ENCODE measurements at regions not wholly inside any gene's neighbourhood (a gene's known extent, or its start where the extent isn't known, plus 50 kb on each side); places are given as distances from the start of the nearest gene placed in this dataset.

- no peak for TF ChIP-seq POLR2AphosphoS5 (IDR thresholded peaks at IDR 0.05; ENCODE audit: low read depth, low read length)
- TF ChIP-seq FOXP2 (optimal IDR thresholded peaks at IDR 0.05; ENCODE audit: borderline replicate concordance, extremely low read depth, extremely low read length, insufficient read depth): no peak
- TF ChIP-seq SIN3A (IDR thresholded peaks at IDR 0.05; ENCODE audit: borderline replicate concordance, insufficient read depth, low read length): no peak
- no peak for TF ChIP-seq REST (IDR thresholded peaks at IDR 0.05; ENCODE audit: insufficient read depth in 1 of 2, low read depth in 2 of 2, low read length in 2 of 2)
These were observed 301.8 kb upstream of the PDZRN3 start for GRCh38 chr3:73926360-73927202.

- no peak for TF ChIP-seq POLR2AphosphoS5 (IDR thresholded peaks at IDR 0.05; ENCODE audit: low read depth, low read length)
- TF ChIP-seq FOXP2 (optimal IDR thresholded peaks at IDR 0.05; ENCODE audit: borderline replicate concordance, extremely low read depth, extremely low read length, insufficient read depth): no peak
- no peak for TF ChIP-seq REST (IDR thresholded peaks at IDR 0.05; ENCODE audit: insufficient read depth in 1 of 2, low read depth in 2 of 2, low read length in 2 of 2)
- no peak for TF ChIP-seq TAF1 (IDR thresholded peaks at IDR 0.05; ENCODE audit: borderline replicate concordance, insufficient read depth, low read length)
- no peak for TF ChIP-seq SIN3A (IDR thresholded peaks at IDR 0.05; ENCODE audit: borderline replicate concordance, insufficient read depth, low read length)
These were observed 300.3 kb upstream of the PDZRN3 start for GRCh38 chr3:73925011-73925410.

GRCh38 chr3:73924048-73924447 is 299.3 kb upstream of the PDZRN3 start:
- TF ChIP-seq POLR2AphosphoS5 (IDR thresholded peaks at IDR 0.05; ENCODE audit: low read depth, low read length) (no peak), FOXP2 (optimal IDR thresholded peaks at IDR 0.05; ENCODE audit: borderline replicate concordance, extremely low read depth, extremely low read length, insufficient read depth) (no peak), TAF1 (IDR thresholded peaks at IDR 0.05; ENCODE audit: borderline replicate concordance, insufficient read depth, low read length) (no peak), SIN3A (IDR thresholded peaks at IDR 0.05; ENCODE audit: borderline replicate concordance, insufficient read depth, low read length) (no peak), REST (IDR thresholded peaks at IDR 0.05; ENCODE audit: insufficient read depth in 1 of 2, low read depth in 2 of 2, low read length in 2 of 2) (no peak)

GRCh38 chr3:73917643-73918042 is 292.9 kb upstream of the PDZRN3 start:
- TF ChIP-seq TAF1 (IDR thresholded peaks at IDR 0.05; ENCODE audit: borderline replicate concordance, insufficient read depth, low read length): no peak
- TF ChIP-seq SIN3A (IDR thresholded peaks at IDR 0.05; ENCODE audit: borderline replicate concordance, insufficient read depth, low read length): no peak
- TF ChIP-seq FOXP2 (optimal IDR thresholded peaks at IDR 0.05; ENCODE audit: borderline replicate concordance, extremely low read depth, extremely low read length, insufficient read depth): no peak
- no peak for TF ChIP-seq POLR2AphosphoS5 (IDR thresholded peaks at IDR 0.05; ENCODE audit: low read depth, low read length)
- TF ChIP-seq REST (IDR thresholded peaks at IDR 0.05; ENCODE audit: insufficient read depth in 1 of 2, low read depth in 2 of 2, low read length in 2 of 2): no peak

Measured in PFSK-1 (cell line).